Mesenchymal stem cell (in vitro differentiated cells and primary cell): ENCODE measurements at regions not wholly inside any gene's neighbourhood (a gene's known extent, or its start where the extent isn't known, plus 50 kb on each side); places are given as distances from the start of the nearest gene placed in this dataset.
"Not testable (repeated sequence)": the region's sequence is repeated elsewhere in the genome, so short reads cannot be mapped to it uniquely, and the experiment has no call there.

Experiments
- DNase-seq: peaks from one replicate; pipeline ENCODE4 v3.0.0-alpha.2; 2013
- H2AFZ ChIP-seq: one replicate; pipeline ENCODE4 v1.6.1; 2013; ENCODE audit warnings: low read depth, mild to moderate bottlenecking, control low read depth, inconsistent platforms, low read length, moderate library complexity
- H2AK5ac ChIP-seq: 2 replicates; pipeline ENCODE4 v1.6.1; 2013; ENCODE audit warnings: low read length, moderate library complexity, mild to moderate bottlenecking, inconsistent platforms; ENCODE audit not compliant: severe bottlenecking
- H2BK120ac ChIP-seq: one replicate; pipeline ENCODE4 v1.6.1; 2013; ENCODE audit warnings: low read depth, mild to moderate bottlenecking, inconsistent platforms, low read length, moderate library complexity
- H2BK12ac ChIP-seq, 2 experiments: one replicate each; pipeline ENCODE4 v1.6.1; 2013; ENCODE audit warnings: inconsistent platforms in 2 of 2, low read length in 2 of 2, mild to moderate bottlenecking in 2 of 2, moderate library complexity in 2 of 2, control low read depth in 1 of 2
- H2BK15ac ChIP-seq: one replicate; pipeline ENCODE4 v1.6.1; 2013; ENCODE audit warnings: mild to moderate bottlenecking, low read depth, inconsistent platforms; ENCODE audit not compliant: poor library complexity, severe bottlenecking
- H2BK5ac ChIP-seq: 2 replicates; pipeline ENCODE4 v1.6.1; 2013; ENCODE audit warnings: low read depth, mild to moderate bottlenecking, low read length, control low read depth, inconsistent platforms; ENCODE audit not compliant: poor library complexity, severe bottlenecking
- H3K14ac ChIP-seq, 2 experiments: one replicate each; pipeline ENCODE4 v1.6.1; 2013; ENCODE audit warnings: inconsistent platforms in 2 of 2, low read length in 2 of 2, control low read depth in 1 of 2, mild to moderate bottlenecking in 1 of 2, moderate library complexity in 1 of 2
- H3K18ac ChIP-seq, 2 experiments: one replicate each; pipeline ENCODE4 v1.6.1; 2013; ENCODE audit warnings: inconsistent platforms in 2 of 2, low read length in 2 of 2, control low read depth in 1 of 2, low read depth in 1 of 2, mild to moderate bottlenecking in 1 of 2
- H3K23ac ChIP-seq, 2 experiments: one replicate each; pipeline ENCODE4 v1.6.1; 2013; ENCODE audit warnings: inconsistent platforms in 2 of 2, low read length in 2 of 2, mild to moderate bottlenecking in 2 of 2, moderate library complexity in 2 of 2, control low read depth in 1 of 2
- H3K27ac ChIP-seq: 2 replicates; pipeline ENCODE4 v1.5.1; 2013; ENCODE audit warnings: mild to moderate bottlenecking, moderate library complexity, low read length, control low read depth, inconsistent platforms; ENCODE audit not compliant: poor library complexity, severe bottlenecking
- H3K27me3 ChIP-seq, 2 experiments: 2 replicates each; pipeline versions ENCODE4 v1.6.1 to v1.7.0; 2013; ENCODE audit warnings: low read length in 2 of 2, mild to moderate bottlenecking in 2 of 2, moderate library complexity in 2 of 2, control low read depth in 1 of 2, inconsistent platforms in 1 of 2; ENCODE audit not compliant: control insufficient read depth in 1 of 2, insufficient read depth in 1 of 2
- H3K36me3 ChIP-seq, 2 experiments: 2 replicates each; pipeline versions ENCODE4 v1.6.1 to v1.7.0; 2013; ENCODE audit warnings: low read length in 2 of 2, control low read depth in 1 of 2, inconsistent platforms in 1 of 2, low read depth in 1 of 2, mild to moderate bottlenecking in 1 of 2; ENCODE audit not compliant: insufficient read depth in 2 of 2, control insufficient read depth in 1 of 2
- H3K4ac ChIP-seq, 2 experiments: one replicate each; pipeline ENCODE4 v1.6.1; 2013; ENCODE audit warnings: inconsistent platforms in 2 of 2, low read length in 2 of 2, mild to moderate bottlenecking in 2 of 2, moderate library complexity in 2 of 2, control low read depth in 1 of 2, low read depth in 1 of 2
- H3K4me1 ChIP-seq: 2 replicates; pipeline ENCODE4 v1.6.1; 2013; ENCODE audit warnings: low read depth, low read length, control low read depth; ENCODE audit not compliant: control insufficient read depth, insufficient read depth
- H3K4me2 ChIP-seq: 2 replicates; pipeline ENCODE4 v1.6.1; 2013; ENCODE audit warnings: low read length, mild to moderate bottlenecking, inconsistent platforms; ENCODE audit not compliant: poor library complexity, severe bottlenecking
- H3K4me3 ChIP-seq, 2 experiments: 2 replicates each; pipeline versions ENCODE4 v1.5.1 to v1.7.0; 2013; ENCODE audit warnings: low read length in 2 of 2, mild to moderate bottlenecking in 2 of 2, control low read depth in 1 of 2, low read depth in 1 of 2; ENCODE audit not compliant: insufficient read depth in 1 of 2
- H3K79me1 ChIP-seq: replicated peaks from 2 replicates; pipeline ENCODE4 v1.6.1; 2013; ENCODE audit warnings: mild to moderate bottlenecking, control low read depth, low read length, inconsistent platforms; ENCODE audit not compliant: poor library complexity, severe bottlenecking
- H3K9ac ChIP-seq: 2 replicates; pipeline ENCODE4 v1.7.0; 2013; ENCODE audit warnings: mild to moderate bottlenecking, low read length, moderate library complexity
- H3K9me3 ChIP-seq: 2 replicates; pipeline ENCODE4 v1.7.0; 2013; ENCODE audit warnings: mild to moderate bottlenecking, low read length; ENCODE audit not compliant: control insufficient read depth
- H4K8ac ChIP-seq: one replicate; pipeline ENCODE4 v1.6.1; 2013; ENCODE audit warnings: inconsistent platforms, mild to moderate bottlenecking, low read length, moderate library complexity
- H4K91ac ChIP-seq: one replicate; pipeline ENCODE4 v1.6.1; 2013; ENCODE audit warnings: mild to moderate bottlenecking, low read length, inconsistent platforms
- WGBS: methylation state at CpG from one replicate; pipeline ENCODE4 v1.1.7; 2013; ENCODE audit warnings: mixed read lengths; 5-methylcytosine and 5-hydroxymethylcytosine counted together

- H2BK5ac ChIP-seq, H3K4ac ChIP-seq, H3K9me3 ChIP-seq, H3K4me3 ChIP-seq, H3K18ac ChIP-seq, H3K27ac ChIP-seq, H2BK15ac ChIP-seq, H3K36me3 ChIP-seq, H2AK5ac ChIP-seq, H3K23ac ChIP-seq, H2BK12ac ChIP-seq, H3K9ac ChIP-seq, H4K91ac ChIP-seq, H2BK120ac ChIP-seq, H3K14ac ChIP-seq, H2AFZ ChIP-seq, H3K79me1 ChIP-seq, DNase-seq, H3K4me1 ChIP-seq, H4K8ac ChIP-seq, H3K27me3 ChIP-seq, H3K4me2 ChIP-seq: not testable (repeated sequence)
- WGBS: 98% methylated on average over 24 of the region's 38 CpGs
Measured at GRCh38 chr4:29117231-29117722, 1602.9 kb upstream of the PCDH7 start.

GRCh38 chr4:29121586-29121985 lies 1598.6 kb upstream of the PCDH7 start:
- Histone ChIP-seq H3K36me3 (no peaks in the 10 kb centered on the region), H3K4me2 (no peak overlapping the region), H4K91ac (no peak overlapping the region), H2AFZ (no peak overlapping the region), H3K14ac (no peak overlapping the region), H2BK12ac (no peak overlapping the region), H2BK120ac (no peak overlapping the region), H3K23ac (no peak overlapping the region), H3K9ac (no peak overlapping the region), H4K8ac (no peak overlapping the region), H3K9me3 (no peaks in the 10 kb centered on the region), H3K4me1 (no peaks in the 10 kb centered on the region), H3K18ac (no peak overlapping the region), H3K27ac (no peak overlapping the region), H3K4me3 (no peak overlapping the region), H3K27me3 (no peaks in the 10 kb centered on the region), H2AK5ac (no peak overlapping the region), H3K79me1 (no peaks in the 10 kb centered on the region), H2BK5ac (no peak overlapping the region), H3K4ac (no peak overlapping the region), H2BK15ac (no peak overlapping the region)
- WGBS: 83% methylated on average over 1 of the region's 4 CpGs
- no peak for DNase-seq

GRCh38 chr4:29128810-29129209 lies 1591.4 kb upstream of the PCDH7 start:
- Histone ChIP-seq H3K4me3 (no peak overlapping the region), H2BK5ac (no peak overlapping the region), H3K36me3 (no peaks in the 10 kb centered on the region), H2AK5ac (no peak overlapping the region), H3K27me3 (no peaks in the 10 kb centered on the region), H3K27ac (no peak overlapping the region), H3K9ac (no peak overlapping the region), H3K18ac (no peak overlapping the region), H4K91ac (no peak overlapping the region), H2BK120ac (no peak overlapping the region), H4K8ac (no peak overlapping the region), H3K9me3 (no peaks in the 10 kb centered on the region), H2BK12ac (no peak overlapping the region), H3K4me2 (no peak overlapping the region), H3K4me1 (no peaks in the 10 kb centered on the region), H3K79me1 (no peaks in the 10 kb centered on the region), H2AFZ (no peak overlapping the region), H3K23ac (no peak overlapping the region), H3K14ac (no peak overlapping the region), H2BK15ac (no peak overlapping the region), H3K4ac (no peak overlapping the region)
- WGBS: 83% methylated on average over 1 of the region's 1 CpG
- no peak for DNase-seq

- WGBS: 86% methylated on average over 1 of the region's 2 CpGs
- no peak overlapping the region for H3K23ac ChIP-seq
Measured at GRCh38 chr4:29131304-29131703, 1588.9 kb upstream of the PCDH7 start.

More at GRCh38 chr4:29131304-29131703, 1588.9 kb upstream of the PCDH7 start:
- H2BK15ac ChIP-seq: no peak overlapping the region
- no peak overlapping the region for H2BK5ac ChIP-seq
- H3K79me1 ChIP-seq: no peaks in the 10 kb centered on the region
- H4K91ac ChIP-seq: no peak overlapping the region
- no peak overlapping the region for H2AFZ ChIP-seq
- no peak overlapping the region for H3K27ac ChIP-seq
- no peak overlapping the region for H3K9ac ChIP-seq
- H3K4me3 ChIP-seq: no peak overlapping the region
- no peaks in the 10 kb centered on the region for H3K9me3 ChIP-seq
- H3K4ac ChIP-seq: no peak overlapping the region
- no peak overlapping the region for H3K4me2 ChIP-seq
- no peak overlapping the region for H3K18ac ChIP-seq
- no peaks in the 10 kb centered on the region for H3K36me3 ChIP-seq
- no peaks in the 10 kb centered on the region for H3K4me1 ChIP-seq
- no peak overlapping the region for H3K14ac ChIP-seq
- H4K8ac ChIP-seq: no peak overlapping the region
- DNase-seq: no peak
- no peak overlapping the region for H2BK12ac ChIP-seq
- H2AK5ac ChIP-seq: no peak overlapping the region
- no peak overlapping the region for H2BK120ac ChIP-seq
- no peaks in the 10 kb centered on the region for H3K27me3 ChIP-seq
